Left ventricle myocardium superior (tissue), 1 donor: ENCODE measurements at regions not wholly inside any gene's neighbourhood (a gene's known extent, or its start where the extent isn't known, plus 50 kb on each side); places are given as distances from the start of the nearest gene placed in this dataset.
"Not testable (repeated sequence)": the region's sequence is repeated elsewhere in the genome, so short reads cannot be mapped to it uniquely, and the experiment has no call there.

ENCODE experiments used
- ATAC-seq: fragments of 200-7000 bp; cut with Tn5 transposase; one replicate; pipeline ENCODE4 v1.9.1; 2020; ENCODE audit warnings: mild to moderate bottlenecking, moderate library complexity
- DNase-seq: peaks from one replicate; pipeline ENCODE4 v3.0.0-alpha.2; 2020
- intact Hi-C: fragments of 100-400 bp; cut with micrococcal nuclease; formaldehyde crosslinking; loops from one replicate; pipeline ENCODE4 v1.11.0; 2022
- donor health status: DM: no; HTN: yes; CAD: no; lungs with severe emphysema.

- no peak for DNase-seq
- no peak for ATAC-seq
- intact Hi-C loops: no loop called here
Observed at GRCh38 chr6:81384921-81385320, 367.6 kb downstream of the TENT5A start.

GRCh38 chr6:81383472-81383871 lies 369.0 kb downstream of the TENT5A start:
- intact Hi-C loops: no loop called here
- no peak for DNase-seq
- ATAC-seq: no peak

- DNase-seq (no peak), ATAC-seq (no peak)
- intact Hi-C loops: no loop called here
Observed at GRCh38 chr6:81382852-81383251, 369.6 kb downstream of the TENT5A start.

GRCh38 chr6:81381382-81381916 lies 371.0 kb downstream of the TENT5A start:
- ATAC-seq: no peak
- DNase-seq: no peak
- intact Hi-C loops: no loop called here

- intact Hi-C loops: no loop called here
- ATAC-seq (no peak), DNase-seq (no peak)
Observed at GRCh38 chr6:81380718-81381338, 371.7 kb downstream of the TENT5A start.

- intact Hi-C loops: no loop called here
- DNase-seq (no peak), ATAC-seq (no peak)
Observed at GRCh38 chr6:81376745-81377144, 375.7 kb downstream of the TENT5A start.

- intact Hi-C loops: no loop called here
Observed at GRCh38 chr6:81373414-81373813, 379.1 kb downstream of the TENT5A start.

GRCh38 chr6:81371930-81372329 lies 380.6 kb downstream of the TENT5A start:
- intact Hi-C loops: no loop called here
- no peak for ATAC-seq
- DNase-seq: no peak

More at GRCh38 chr6:81373414-81373813, 379.1 kb downstream of the TENT5A start:
- DNase-seq (no peak), ATAC-seq (no peak)

- intact Hi-C loops: no loop called here
- DNase-seq (peak; percentile 27), ATAC-seq (peak; percentile 73)
Observed at GRCh38 chr6:81366972-81367371, 385.5 kb downstream of the TENT5A start.

- intact Hi-C loops: no loop called here
- ATAC-seq: no peak
- no peak for DNase-seq
Observed at GRCh38 chr6:81362246-81362645, 390.2 kb downstream of the TENT5A start.

- intact Hi-C loops: no loop called here
Observed at GRCh38 chr6:81353262-81353661, 399.2 kb downstream of the TENT5A start.

GRCh38 chr6:81344026-81344425 lies 408.5 kb downstream of the TENT5A start:
- DNase-seq, intact Hi-C loops, ATAC-seq: not testable (repeated sequence)

More at GRCh38 chr6:81353262-81353661, 399.2 kb downstream of the TENT5A start:
- DNase-seq (no peak), ATAC-seq (no peak)

- DNase-seq (no peak), ATAC-seq (no peak)
- intact Hi-C loops: no loop called here
Observed at GRCh38 chr6:81340946-81341345, 411.5 kb downstream of the TENT5A start.

- intact Hi-C loops: no loop called here
- no peak for ATAC-seq
- no peak for DNase-seq
Observed at GRCh38 chr6:81331526-81331925, 421.0 kb downstream of the TENT5A start.

GRCh38 chr6:81328700-81329099 lies 423.8 kb downstream of the TENT5A start:
- DNase-seq (no peak), ATAC-seq (no peak)
- intact Hi-C loops: no loop called here

- DNase-seq (no peak), ATAC-seq (no peak)
- intact Hi-C loops: no loop called here
Observed at GRCh38 chr6:81326881-81327561, 425.5 kb downstream of the TENT5A start.

GRCh38 chr6:81309811-81310210 lies 442.7 kb downstream of the TENT5A start:
- DNase-seq: no peak
- no peak for ATAC-seq
- intact Hi-C loops: no loop called here

GRCh38 chr6:81308577-81309279 lies 443.8 kb downstream of the TENT5A start:
- ATAC-seq: peak; percentile 51
- no peak for DNase-seq
- intact Hi-C loops: no loop called here

- intact Hi-C loops: no loop called here
Observed at GRCh38 chr6:81307651-81308214, 444.7 kb downstream of the TENT5A start.

GRCh38 chr6:81304466-81304865 lies 448.0 kb downstream of the TENT5A start:
- DNase-seq (no peak), ATAC-seq (no peak)
- intact Hi-C loops: no loop called here

More at GRCh38 chr6:81307651-81308214, 444.7 kb downstream of the TENT5A start:
- no peak for DNase-seq
- peak; percentile 93 for ATAC-seq
